Thyroid gland (tissue), 4 donors: ENCODE measurements at regions not wholly inside any gene's neighbourhood (a gene's known extent, or its start where the extent isn't known, plus 50 kb on each side); places are given as distances from the start of the nearest gene placed in this dataset.

Source experiments
- DNase-seq, 2 donors: peaks; one replicate each; pipeline ENCODE4 v3.0.0-alpha.2; 2019
- H3K27ac ChIP-seq, 3 donors: fragments of 200-600 bp; sonication (generic); 1 replicate in 2 of 3; 2 replicates in 1 of 3; pipeline ENCODE4 v1.5.1; 2016 to 2019; ENCODE audit warnings: mild to moderate bottlenecking in 1 of 3, moderate library complexity in 1 of 3
- H3K27me3 ChIP-seq: fragments of 200-600 bp; sonication (generic); one replicate; pipeline ENCODE4 v1.5.1; 2019
- H3K36me3 ChIP-seq, 2 donors: fragments of 200-600 bp; sonication (generic); one replicate each; pipeline ENCODE4 v1.5.1; 2016 to 2019
- H3K4me1 ChIP-seq, 2 donors: fragments of 200-600 bp; sonication (generic); one replicate each; pipeline ENCODE4 v1.5.1; 2017 to 2019
- H3K4me3 ChIP-seq, 3 donors: fragments of 200-600 bp; sonication (generic); replicated peaks in 1 of 3; 1 replicate in 2 of 3; 2 replicates in 1 of 3; pipeline ENCODE4 v1.5.1; 2016; ENCODE audit warnings: mild to moderate bottlenecking in 1 of 3
- H3K9me3 ChIP-seq: fragments of 200-600 bp; sonication (generic); one replicate; pipeline ENCODE4 v1.5.1; 2017
- POLR2A ChIP-seq, 2 donors: fragments of 450-650 bp; IDR thresholded peaks; one replicate each; pipeline ENCODE4 v1.6.1; 2017; ENCODE audit warnings: antibody characterized with exemption in 2 of 2, mild to moderate bottlenecking in 2 of 2, moderate library complexity in 1 of 2
- WGBS, 2 donors: methylation state at CpG; one replicate each; pipeline ENCODE4 v1.1.5; 2017; 5-methylcytosine and 5-hydroxymethylcytosine counted together
- intact Hi-C: fragments of 100-400 bp; cut with DNase I; formaldehyde crosslinking; loops from one replicate; pipeline ENCODE4 v1.15.1; 2023
- TF ChIP-seq, protein P1 (sequence below), 6 experiments: fragments of 200-600 bp in 3 of 6; fragments of 450-650 bp in 3 of 6; sonication (generic) in 3 of 6; IDR thresholded peaks; one replicate each; pipeline ENCODE4 v1.5.1; 2016 to 2019; ENCODE audit warnings: antibody characterized with exemption in 6 of 6, mild to moderate bottlenecking in 2 of 6, inconsistent platforms in 1 of 6, moderate library complexity in 1 of 6

DNA sequence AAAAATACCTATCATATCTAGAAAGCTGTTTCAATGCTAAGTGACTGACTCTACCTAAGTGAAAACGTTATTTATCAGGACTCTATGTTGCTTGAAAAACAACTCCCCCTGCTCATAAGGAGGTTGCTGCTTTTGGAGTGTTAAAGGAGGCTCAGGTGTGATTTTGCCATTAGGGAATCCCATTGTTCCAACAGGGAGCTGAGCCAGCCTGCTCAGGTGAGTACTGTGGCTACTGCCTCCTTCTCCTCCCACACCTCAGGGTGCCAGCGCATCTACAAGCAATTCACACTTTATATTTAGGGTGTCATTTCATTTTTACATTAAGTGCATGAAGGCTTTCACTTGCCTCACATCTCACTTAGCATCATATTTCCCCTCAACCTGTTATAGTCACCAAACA is 84.7 kb downstream of the SEM1 start:
- DNase-seq, result no peak
- intact Hi-C loops, result no loop called here
- Histone ChIP-seq H3K27ac (no peak overlapping the region), H3K9me3 (no peaks in the 10 kb centered on the region), H3K27me3 (no peaks in the 10 kb centered on the region), H3K4me3 (no peak overlapping the region), H3K36me3 (no peaks in the 10 kb centered on the region), H3K4me1 (no peaks in the 10 kb centered on the region)
- TF ChIP-seq, protein P1, sequence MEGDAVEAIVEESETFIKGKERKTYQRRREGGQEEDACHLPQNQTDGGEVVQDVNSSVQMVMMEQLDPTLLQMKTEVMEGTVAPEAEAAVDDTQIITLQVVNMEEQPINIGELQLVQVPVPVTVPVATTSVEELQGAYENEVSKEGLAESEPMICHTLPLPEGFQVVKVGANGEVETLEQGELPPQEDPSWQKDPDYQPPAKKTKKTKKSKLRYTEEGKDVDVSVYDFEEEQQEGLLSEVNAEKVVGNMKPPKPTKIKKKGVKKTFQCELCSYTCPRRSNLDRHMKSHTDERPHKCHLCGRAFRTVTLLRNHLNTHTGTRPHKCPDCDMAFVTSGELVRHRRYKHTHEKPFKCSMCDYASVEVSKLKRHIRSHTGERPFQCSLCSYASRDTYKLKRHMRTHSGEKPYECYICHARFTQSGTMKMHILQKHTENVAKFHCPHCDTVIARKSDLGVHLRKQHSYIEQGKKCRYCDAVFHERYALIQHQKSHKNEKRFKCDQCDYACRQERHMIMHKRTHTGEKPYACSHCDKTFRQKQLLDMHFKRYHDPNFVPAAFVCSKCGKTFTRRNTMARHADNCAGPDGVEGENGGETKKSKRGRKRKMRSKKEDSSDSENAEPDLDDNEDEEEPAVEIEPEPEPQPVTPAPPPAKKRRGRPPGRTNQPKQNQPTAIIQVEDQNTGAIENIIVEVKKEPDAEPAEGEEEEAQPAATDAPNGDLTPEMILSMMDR (IDR thresholded peaks at IDR 0.05), result no peak
- no peak for TF ChIP-seq POLR2A (IDR thresholded peaks at IDR 0.05)
- WGBS, 2 donors, result 41 to 43% methylated on average over 2 of the region's 2 CpGs

DNA sequence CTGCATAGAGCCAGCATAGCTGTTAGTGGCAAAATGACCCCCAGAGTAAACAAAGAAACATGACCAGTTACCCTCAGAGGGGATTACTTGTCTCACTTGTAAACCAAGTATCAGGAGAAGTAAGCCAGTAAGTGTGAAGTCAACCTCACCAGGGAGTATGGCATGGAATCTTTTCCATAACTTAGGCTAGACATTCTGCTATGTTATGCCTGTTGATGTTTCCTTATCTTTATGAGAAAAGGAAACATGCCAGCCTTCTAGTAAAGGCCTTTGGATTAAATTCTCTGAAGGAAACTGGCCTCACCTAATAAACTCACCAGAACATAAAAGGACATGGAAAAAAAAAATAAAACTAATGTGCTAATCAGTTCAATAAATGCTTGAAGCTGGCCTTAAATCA is 87.7 kb downstream of the SEM1 start:
- no peak for DNase-seq
- no peak overlapping the region for H3K4me3 ChIP-seq
- no peaks in the 10 kb centered on the region for H3K36me3 ChIP-seq
- TF ChIP-seq POLR2A (IDR thresholded peaks at IDR 0.05), result no peak
- TF ChIP-seq, protein P1 (IDR thresholded peaks at IDR 0.05), result no peak
- no peaks in the 10 kb centered on the region for H3K9me3 ChIP-seq
- H3K27ac ChIP-seq, result no peak overlapping the region
- H3K27me3 ChIP-seq, result no peaks in the 10 kb centered on the region
- no peaks in the 10 kb centered on the region for H3K4me1 ChIP-seq
- intact Hi-C loops, result no loop called here

DNA sequence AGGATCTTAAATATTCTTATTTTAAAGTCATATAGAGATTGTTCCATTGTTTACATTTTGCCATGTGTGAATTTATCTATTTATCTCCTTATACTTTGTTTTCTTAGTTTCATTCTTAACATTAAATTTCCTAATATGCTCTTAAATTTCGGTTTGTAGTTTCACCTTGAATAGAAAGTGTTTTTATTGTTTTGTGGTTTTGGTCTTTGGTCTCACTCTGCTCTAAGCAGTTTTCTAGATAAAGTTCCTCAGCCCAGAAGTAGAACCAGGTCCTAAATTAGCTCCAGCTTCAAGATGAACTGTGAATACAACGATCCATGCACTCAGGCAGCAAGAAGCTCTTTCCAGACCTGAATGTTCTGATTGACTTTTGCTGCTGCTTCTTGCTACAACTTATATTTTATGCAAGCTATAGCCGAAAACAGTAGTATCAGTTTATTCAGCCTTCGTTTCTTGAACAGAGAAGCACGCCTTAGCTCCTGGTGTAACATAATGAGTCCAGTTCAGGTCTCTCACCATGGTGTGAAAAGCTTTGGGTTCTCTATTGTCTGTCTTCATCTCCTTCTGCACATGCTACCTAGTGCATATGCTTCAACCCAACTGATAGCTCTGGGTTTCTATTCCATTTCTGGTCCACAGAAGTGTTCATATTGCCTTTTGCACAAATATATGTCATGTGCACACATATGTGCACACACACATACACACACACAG is 95.3 kb downstream of the SEM1 start:
- no peaks in the 10 kb centered on the region for H3K9me3 ChIP-seq
- H3K36me3 ChIP-seq, result no peaks in the 10 kb centered on the region
- DNase-seq, result no peak
- no peaks in the 10 kb centered on the region for H3K27me3 ChIP-seq
- H3K4me3 ChIP-seq, result no peak overlapping the region
- intact Hi-C loops, result no loop called here
- TF ChIP-seq POLR2A (IDR thresholded peaks at IDR 0.05), result no peak
- TF ChIP-seq, protein P1 (IDR thresholded peaks at IDR 0.05), result no peak
- no peaks in the 10 kb centered on the region for H3K4me1 ChIP-seq
- 87 to 91% methylated on average over 5 of the region's 5 CpGs for WGBS, 2 donors
- H3K27ac ChIP-seq, result no peak overlapping the region

DNA sequence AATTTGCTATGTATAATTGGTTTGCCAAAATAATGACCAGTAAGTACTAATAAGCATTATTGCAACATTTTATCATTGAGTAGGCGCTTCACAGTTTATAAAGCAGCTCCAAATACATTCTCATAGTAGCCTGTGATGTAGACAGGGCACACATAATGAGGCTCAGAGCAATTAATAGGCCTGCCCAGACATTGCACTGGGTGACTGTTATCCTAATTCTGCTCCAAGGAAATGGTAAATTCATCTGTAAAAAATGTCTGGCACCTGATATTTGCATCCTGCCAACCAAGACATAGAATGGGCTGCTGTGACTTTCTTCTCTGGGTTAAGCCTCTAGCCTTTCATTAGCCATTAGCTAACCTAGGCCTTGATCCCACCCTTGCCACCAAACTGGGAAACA is 97.6 kb downstream of the SEM1 start:
- TF ChIP-seq, protein P1 (IDR thresholded peaks at IDR 0.05), result no peak
- no peak for TF ChIP-seq POLR2A (IDR thresholded peaks at IDR 0.05)
- WGBS, 2 donors, result 97% methylated on average over 1 of the region's 1 CpG
- no peak for DNase-seq
- intact Hi-C loops, result no loop called here
- no peak overlapping the region for H3K27ac ChIP-seq
- no peaks in the 10 kb centered on the region for H3K4me1 ChIP-seq
- no peak overlapping the region for H3K4me3 ChIP-seq
- H3K27me3 ChIP-seq, result no peaks in the 10 kb centered on the region
- no peaks in the 10 kb centered on the region for H3K9me3 ChIP-seq
- no peaks in the 10 kb centered on the region for H3K36me3 ChIP-seq

- no peak for DNase-seq
- TF ChIP-seq, protein P1 (IDR thresholded peaks at IDR 0.05), result no peak
- TF ChIP-seq POLR2A (IDR thresholded peaks at IDR 0.05), result no peak
- 93 to 94% methylated on average over 2 of the region's 2 CpGs for WGBS, 2 donors
- intact Hi-C loops, result no loop called here
- Histone ChIP-seq H3K36me3 (no peaks in the 10 kb centered on the region), H3K9me3 (no peaks in the 10 kb centered on the region), H3K4me3 (no peak overlapping the region), H3K4me1 (no peaks in the 10 kb centered on the region), H3K27ac (no peak overlapping the region), H3K27me3 (no peaks in the 10 kb centered on the region)
Observed at GRCh38 chr7:96605045-96605716, 104.5 kb downstream of the SEM1 start.
